KBM-7 (cell line): ENCODE measurements at regions not wholly inside any gene's neighbourhood (a gene's known extent, or its start where the extent isn't known, plus 50 kb on each side); places are given as distances from the start of the nearest gene placed in this dataset.

Source experiments
- DNase-seq: peaks from one replicate; pipeline ENCODE4 v3.0.0-alpha.2; 2015
- in situ Hi-C: fragments of 300-500 bp; cut with MboI; formaldehyde crosslinking; loops from 2 replicates; pipeline ENCODE4 v1.14.3; 2020; ENCODE audit warnings: low sequenced_read_pairs, low pct_unique_long_range_greater_than_20kb, mixed read lengths

DNA sequence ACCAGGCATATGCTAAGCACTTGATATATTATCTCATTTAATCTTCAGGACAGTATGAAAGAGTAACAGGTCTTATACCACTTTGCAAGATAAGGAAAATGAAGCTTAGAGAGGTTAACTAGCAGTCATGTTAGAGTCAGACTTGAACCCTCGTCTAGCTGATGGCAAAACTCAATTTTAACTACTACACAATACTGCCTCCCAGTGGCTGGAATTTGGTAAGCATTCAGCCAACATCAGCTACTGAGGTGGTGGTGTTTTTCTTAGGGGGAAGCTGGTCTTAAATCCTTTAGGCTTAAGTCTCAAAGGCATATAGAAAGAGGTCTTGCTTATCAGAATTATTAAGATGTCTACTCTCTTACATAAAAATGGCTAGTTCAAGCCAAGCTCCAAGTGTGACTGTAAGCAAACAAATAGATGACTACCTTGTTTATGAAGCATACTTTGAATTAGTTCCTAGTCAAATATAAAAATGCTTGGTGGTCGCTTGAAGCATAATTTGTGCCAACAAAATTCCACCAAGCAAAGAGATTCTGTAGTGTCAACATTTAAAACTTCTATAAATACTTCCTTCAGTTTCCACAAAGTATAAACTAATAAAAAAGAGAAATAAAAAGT is 325.4 kb upstream of the FIGN start:
- in situ Hi-C loops: loop anchor here (25.0 kb wide), 1 partner anchor 874 kb away; no protein-coding TSS in a partner anchor
- DNase-seq: peak; percentile 67

- no peak for DNase-seq
- in situ Hi-C loops: loop anchor here (25.0 kb wide), 1 partner anchor 873 kb away; no protein-coding TSS in a partner anchor
Observed at GRCh38 chr2:164060031-164060430, 324.2 kb upstream of the FIGN start.

GRCh38 chr2:164055623-164056022 is 319.8 kb upstream of the FIGN start:
- in situ Hi-C loops: loop anchor here (25.0 kb wide), 1 partner anchor 868 kb away; no protein-coding TSS in a partner anchor
- DNase-seq: no peak

DNA sequence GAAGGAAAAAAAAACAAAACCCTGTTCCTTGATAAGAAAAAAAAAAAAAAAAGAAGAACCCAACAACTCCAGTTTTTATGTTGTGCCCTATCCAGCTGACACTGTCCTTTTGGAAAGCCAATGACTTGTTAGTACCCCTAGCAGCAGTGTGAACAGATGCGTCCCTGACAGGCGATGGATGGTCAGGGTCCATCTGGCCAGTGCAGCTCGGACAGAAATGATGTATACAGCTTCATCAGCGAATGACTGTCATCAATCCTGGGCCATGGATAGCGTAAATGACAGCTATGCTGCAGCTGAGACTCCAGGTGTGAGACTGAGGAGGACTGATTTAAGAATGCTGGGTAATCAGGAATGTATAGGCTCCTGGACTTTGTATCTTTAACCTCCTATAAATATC is 318.8 kb upstream of the FIGN start:
- in situ Hi-C loops: loop anchor here (25.0 kb wide), 1 partner anchor 867 kb away; no protein-coding TSS in a partner anchor

GRCh38 chr2:164053021-164053420 is 317.2 kb upstream of the FIGN start:
- no peak for DNase-seq
- in situ Hi-C loops: loop anchor here (25.0 kb wide), 1 partner anchor 866 kb away; no protein-coding TSS in a partner anchor

More for the DNA sequence above, 318.8 kb upstream of the FIGN start:
- DNase-seq: no peak

GRCh38 chr2:164052006-164052405 is 316.2 kb upstream of the FIGN start:
- in situ Hi-C loops: loop anchor here (25.0 kb wide), 1 partner anchor 865 kb away; no protein-coding TSS in a partner anchor
- no peak for DNase-seq

- no peak for DNase-seq
- in situ Hi-C loops: no loop called here
Observed at GRCh38 chr2:164048729-164049128, 312.9 kb upstream of the FIGN start.

DNA sequence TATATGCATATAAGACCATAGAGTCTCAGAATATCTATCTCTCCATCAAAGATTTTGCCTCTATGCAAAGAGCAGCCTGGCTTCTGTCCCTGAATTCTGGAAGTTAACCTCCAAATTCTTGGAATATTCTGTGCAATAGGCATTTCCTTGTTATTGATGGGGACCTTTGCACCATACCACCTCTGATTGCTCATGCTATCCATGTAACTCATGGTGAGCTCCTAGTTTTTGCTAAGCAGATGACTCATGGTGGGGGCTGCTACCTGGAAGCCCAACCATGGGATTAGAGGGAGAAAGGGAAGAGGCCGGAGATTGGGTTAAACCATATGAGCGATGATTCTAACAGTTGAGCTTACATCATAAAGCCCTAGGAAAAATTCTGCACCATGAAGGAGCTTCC is 310.2 kb upstream of the FIGN start:
- in situ Hi-C loops: no loop called here
- no peak for DNase-seq

DNA sequence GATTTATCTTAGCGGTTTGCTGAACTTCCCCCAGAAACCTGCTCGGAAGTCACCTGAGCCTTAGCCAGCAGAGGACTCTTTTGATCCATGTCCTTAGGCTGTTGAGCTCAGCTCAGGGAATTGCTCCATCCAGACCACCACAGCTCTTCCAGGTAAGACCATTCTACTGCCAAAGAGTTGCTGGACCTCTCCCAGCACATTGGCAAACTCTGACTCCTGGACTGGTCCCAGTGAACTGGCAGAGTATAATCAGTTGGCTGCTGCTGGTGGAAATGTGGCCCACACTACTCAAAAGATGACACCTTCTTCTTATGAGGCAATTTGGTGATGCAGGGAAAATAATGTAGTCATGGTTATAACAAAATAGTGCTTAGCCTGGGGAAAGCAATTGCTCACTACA is 308.8 kb upstream of the FIGN start:
- in situ Hi-C loops: no loop called here
- DNase-seq: no peak

DNA sequence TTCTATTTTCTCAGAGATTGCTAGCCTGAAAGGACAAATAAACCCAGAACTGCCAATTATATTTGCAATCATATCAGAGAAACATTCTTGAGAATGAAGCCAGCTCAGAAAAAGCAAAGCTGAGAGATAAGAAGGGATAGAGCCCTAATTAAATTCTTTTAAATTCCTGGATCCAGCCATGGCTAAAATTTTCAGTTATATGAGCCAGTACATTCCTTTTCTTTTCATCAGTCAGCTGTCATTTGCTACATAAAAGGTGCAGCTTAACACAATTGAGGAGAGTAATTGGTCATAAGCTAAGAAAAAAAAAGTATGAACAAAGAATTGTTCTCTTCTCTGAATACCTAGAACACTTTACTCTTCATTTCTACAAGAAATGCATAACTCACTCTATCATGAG is 303.5 kb upstream of the FIGN start:
- no peak for DNase-seq
- in situ Hi-C loops: no loop called here

- no peak for DNase-seq
- in situ Hi-C loops: no loop called here
Observed at GRCh38 chr2:164032995-164033394, 297.2 kb upstream of the FIGN start.

DNA sequence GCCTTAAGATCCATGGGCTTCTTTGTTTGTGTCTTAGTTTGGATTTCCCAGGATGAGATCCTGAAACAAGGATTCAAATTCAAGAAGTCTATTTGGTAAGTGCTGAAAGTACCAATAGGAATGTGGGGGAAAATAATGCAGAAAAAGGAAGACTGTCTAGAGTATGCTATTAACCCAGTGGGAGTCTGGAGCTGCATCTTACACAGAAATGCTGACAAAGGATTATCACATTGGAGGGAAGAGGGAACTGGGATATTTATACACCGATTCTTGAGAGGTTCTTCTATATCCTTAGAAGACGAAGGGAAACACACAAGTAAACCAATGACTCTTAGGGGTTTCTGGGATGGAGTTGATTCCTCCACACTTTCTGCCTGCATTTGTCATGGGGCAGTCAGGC is 294.8 kb upstream of the FIGN start:
- in situ Hi-C loops: no loop called here
- DNase-seq: no peak

DNA sequence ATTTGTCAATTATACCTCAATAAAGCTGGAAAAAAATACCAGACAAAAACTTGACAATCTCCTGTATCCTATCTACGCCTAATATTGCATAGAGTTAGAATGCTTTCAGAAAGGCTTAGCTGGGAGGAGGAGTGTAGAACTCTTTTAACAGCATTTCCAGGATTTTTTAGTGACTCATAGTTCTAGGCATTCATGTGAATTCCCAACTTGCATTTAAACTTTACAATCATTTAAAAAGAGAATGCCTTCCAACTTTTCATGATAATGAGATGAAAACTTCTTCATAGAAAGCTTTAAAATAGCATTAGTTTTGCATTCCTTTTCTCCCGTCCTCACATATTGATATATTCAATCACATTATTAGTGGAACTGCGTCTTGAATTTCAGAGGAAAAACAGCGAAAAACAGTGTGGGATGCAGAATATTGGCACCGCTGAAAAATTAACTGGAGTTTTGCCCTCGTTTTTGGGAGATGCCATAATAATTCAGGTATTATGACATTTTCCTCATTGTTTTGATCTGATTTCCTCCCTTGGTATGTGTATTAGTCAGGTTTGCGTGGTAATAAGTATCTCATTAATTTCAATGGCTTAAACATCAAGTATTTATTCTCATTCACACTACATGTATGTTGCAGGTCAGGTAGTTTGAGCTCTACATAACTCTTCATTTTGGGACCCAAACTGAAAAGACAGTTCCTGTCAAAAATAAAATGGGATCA is 293.2 kb upstream of the FIGN start:
- in situ Hi-C loops: no loop called here
- no peak for DNase-seq

GRCh38 chr2:164024396-164024795 is 288.6 kb upstream of the FIGN start:
- in situ Hi-C loops: no loop called here
- no peak for DNase-seq

DNA sequence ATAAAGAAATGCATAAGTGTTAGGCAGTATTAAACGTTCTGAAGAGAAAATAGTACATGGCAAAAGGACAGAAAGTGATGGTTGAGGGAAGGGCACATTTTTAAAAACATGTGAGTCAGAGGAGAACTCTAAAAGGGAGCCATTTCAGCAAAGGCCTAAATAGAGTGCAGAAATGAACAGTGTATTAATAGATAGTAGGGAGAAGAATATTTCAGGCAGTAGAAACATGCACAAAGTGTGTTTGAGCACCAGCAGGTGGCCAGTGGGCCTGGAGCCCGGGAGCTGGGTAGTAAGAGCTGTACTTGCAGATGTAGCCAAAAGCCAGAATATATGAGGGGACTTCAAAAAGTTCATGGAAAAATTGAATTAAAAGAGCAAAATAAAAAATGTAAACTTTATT is 288.1 kb upstream of the FIGN start:
- no peak for DNase-seq
- in situ Hi-C loops: no loop called here

DNA sequence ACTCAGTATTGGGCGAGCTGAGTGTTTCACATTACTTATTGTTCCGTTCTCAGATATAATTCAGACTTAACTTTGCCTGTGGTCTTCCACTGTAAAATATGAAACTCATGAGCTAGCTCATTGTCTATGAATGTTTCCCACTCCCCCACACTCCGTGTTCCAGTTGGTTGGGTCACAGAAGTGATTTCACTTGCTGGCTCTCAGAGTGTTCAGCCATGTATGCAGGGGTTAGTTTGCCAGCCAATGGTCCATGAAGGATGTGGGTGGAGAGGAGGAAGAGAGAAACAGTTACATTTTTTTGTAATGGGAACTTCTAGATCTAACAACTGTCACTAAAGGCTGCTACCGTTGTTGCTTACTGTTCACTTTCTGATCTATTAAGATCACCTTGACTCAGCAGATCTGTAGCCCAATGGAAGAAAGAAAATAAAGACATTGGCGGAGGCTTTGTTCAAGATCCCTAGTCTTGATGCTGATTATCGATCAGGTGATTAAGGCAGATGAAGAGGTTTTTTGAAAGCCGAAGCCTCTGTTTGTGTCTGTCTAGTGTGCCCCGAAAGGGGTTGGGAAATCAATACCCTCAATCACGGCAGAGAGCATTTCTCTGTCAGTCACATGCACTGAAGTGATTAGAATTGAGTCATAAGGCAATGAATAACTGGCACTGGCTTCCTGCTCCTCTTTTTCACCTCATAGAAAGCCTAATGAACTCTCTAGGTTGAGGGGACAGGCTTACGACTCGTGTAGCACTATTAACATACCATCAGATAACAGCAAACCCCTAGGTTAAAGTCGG is 279.7 kb upstream of the FIGN start:
- in situ Hi-C loops: no loop called here
- DNase-seq: peak; percentile 14

- DNase-seq: no peak
- in situ Hi-C loops: no loop called here
Observed at GRCh38 chr2:164014791-164015190, 279.0 kb upstream of the FIGN start.

GRCh38 chr2:164014068-164014731 is 278.4 kb upstream of the FIGN start:
- no peak for DNase-seq
- in situ Hi-C loops: no loop called here

- DNase-seq: no peak
- in situ Hi-C loops: no loop called here
Observed at GRCh38 chr2:164012581-164012980, 276.8 kb upstream of the FIGN start.
